WI38 (cell line): ENCODE measurements at regions not wholly inside any gene's neighbourhood (a gene's known extent, or its start where the extent isn't known, plus 50 kb on each side); places are given as distances from the start of the nearest gene placed in this dataset.

Experiments
- H3K4me3 ChIP-seq: 2 replicates; pipeline ENCODE4 v1.5.1; 2011; ENCODE audit warnings: low read depth, mild to moderate bottlenecking, control low read depth, low read length
- TF ChIP-seq, protein P1 (sequence below): IDR thresholded peaks from 2 replicates; pipeline ENCODE4 v1.5.1; 2012; ENCODE audit warnings: low read depth, mild to moderate bottlenecking, control low read depth, low read length

DNA sequence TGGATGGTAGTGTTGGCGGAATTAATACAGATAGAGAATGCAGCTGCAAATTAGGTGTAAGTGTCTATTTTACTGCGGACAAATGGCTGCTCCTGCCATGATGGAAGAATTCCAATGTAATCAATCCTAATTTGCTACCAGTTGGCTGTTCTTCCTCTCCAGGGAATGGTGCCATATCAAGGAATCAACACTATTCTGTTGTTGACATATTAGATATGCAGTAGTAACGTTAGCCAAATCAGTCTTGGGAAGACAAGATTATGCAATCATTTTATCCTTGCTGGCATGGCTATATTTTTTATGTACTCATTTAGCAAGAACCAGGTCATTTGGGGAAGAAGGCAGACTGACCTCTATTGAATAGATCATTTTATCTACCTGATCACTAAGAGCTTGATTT is 271.2 kb upstream of the AGA start:
- TF ChIP-seq, protein P1, sequence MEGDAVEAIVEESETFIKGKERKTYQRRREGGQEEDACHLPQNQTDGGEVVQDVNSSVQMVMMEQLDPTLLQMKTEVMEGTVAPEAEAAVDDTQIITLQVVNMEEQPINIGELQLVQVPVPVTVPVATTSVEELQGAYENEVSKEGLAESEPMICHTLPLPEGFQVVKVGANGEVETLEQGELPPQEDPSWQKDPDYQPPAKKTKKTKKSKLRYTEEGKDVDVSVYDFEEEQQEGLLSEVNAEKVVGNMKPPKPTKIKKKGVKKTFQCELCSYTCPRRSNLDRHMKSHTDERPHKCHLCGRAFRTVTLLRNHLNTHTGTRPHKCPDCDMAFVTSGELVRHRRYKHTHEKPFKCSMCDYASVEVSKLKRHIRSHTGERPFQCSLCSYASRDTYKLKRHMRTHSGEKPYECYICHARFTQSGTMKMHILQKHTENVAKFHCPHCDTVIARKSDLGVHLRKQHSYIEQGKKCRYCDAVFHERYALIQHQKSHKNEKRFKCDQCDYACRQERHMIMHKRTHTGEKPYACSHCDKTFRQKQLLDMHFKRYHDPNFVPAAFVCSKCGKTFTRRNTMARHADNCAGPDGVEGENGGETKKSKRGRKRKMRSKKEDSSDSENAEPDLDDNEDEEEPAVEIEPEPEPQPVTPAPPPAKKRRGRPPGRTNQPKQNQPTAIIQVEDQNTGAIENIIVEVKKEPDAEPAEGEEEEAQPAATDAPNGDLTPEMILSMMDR, result no peak
- no peak overlapping the region for H3K4me3 ChIP-seq

DNA sequence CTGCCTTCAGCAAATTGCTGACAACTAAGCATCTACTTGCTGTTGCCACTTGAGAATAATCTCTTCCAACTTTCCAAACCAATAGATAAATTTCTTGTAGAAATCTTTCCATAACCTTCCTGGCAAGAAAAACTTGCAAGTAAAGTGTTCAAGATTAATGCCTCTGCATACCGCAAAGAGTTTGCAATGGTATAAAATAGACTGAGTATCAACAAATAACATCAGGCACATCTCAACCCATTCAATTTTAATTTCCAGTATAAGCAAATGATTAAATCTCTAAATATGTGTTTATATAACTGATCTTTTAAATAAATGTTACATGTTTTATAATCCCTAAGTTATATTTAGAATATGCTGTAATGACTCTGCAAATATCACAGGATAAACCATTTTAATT is 275.2 kb upstream of the AGA start:
- no peak overlapping the region for H3K4me3 ChIP-seq
- TF ChIP-seq, protein P1, result no peak

DNA sequence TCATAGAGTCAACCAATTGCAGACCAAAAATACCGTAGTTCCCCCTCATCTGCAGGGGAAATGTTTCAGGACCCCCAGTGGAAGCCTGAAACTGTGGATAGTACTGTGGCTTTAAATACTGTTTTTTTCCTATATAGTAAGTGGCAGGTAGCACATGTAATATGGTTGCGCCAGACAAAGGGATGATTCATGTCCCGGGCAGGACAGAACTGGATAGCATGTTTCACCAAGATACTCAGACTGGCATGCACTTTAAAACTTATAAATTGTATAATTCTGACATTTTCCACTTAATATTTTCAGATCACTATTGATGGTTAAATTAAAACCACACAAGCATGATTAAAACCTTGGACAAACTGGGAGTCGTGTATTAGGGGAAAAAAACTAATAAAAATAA is 276.3 kb upstream of the AGA start:
- H3K4me3 ChIP-seq, result no peak overlapping the region
- TF ChIP-seq, protein P1, result no peak

DNA sequence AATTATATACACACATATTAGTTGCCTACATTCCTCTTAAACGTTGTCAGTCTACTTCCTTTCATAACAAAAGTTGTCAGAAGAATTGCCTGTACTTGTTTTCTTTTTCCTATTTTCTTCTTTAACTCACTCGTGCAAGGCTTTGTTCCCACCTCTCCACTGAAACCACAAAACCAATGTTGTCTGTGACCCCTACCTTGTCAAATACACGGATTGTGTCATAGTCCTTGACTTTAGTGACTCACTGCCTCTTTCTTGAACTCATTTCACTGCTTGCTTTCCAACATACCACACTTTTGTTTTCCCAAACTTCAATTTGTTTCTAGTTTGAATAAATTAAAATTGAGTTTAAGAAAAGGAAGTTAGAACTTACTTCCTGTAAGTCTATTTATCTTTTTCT is 283.9 kb upstream of the AGA start:
- TF ChIP-seq, protein P1, result no peak
- no peak overlapping the region for H3K4me3 ChIP-seq

DNA sequence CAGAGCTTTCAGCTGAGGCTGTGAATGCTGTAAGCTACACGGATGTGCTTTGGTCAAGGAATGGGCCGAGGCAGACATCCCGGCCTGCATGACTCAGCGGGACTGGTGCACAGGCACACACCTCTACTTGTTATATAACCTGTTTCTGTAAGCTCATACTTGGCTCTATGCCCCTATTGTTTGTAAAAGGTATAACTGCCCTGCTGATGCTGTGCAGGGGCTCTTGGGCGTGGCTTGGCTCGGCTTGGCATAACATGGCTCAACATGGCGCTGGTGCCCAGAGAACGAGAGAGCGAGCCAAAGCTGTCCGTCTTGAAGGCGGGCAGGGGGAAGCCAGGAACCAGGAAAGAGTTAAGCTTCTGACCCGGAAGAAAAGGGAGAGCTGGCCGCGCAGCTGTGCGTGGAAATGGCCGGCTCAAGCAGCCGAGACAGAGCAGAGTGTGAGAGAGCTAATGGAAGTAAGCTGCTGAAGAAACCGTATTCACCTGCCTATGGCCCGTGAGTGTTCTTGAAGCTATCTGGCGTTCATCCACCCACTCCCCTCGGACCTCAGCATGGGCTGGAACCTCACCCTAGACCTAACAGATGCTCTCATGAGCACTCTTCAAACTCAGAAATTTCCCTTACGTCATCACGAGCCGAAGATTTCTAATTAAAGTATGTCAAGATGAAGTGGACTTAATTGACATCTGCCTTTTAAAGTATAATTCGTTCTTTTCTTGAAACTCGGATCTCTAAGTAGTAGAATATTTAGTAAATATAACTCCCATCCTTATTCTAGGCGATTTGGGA is 286.3 kb upstream of the AGA start:
- TF ChIP-seq, protein P1, result no peak

DNA sequence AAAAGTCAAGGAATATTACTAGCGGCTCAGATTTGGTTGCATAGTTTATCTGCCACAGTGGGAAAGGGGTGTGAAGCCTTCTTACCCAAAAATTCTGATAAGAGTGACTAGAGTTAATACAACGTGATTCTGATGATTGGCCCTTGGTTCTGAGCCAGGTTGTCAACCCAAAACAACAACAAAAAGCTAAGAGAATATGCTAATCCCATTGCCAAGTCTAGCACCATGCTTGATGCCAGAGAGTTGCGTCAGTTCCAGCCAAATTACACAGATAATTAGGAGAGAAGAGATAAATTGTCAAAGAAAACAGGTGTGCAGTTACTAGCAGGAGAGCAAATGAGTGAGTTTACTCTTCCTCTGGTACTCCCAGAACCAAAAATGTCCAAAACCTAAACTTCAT is 287.4 kb upstream of the AGA start:
- TF ChIP-seq, protein P1, result no peak
- no peak overlapping the region for H3K4me3 ChIP-seq

More for the DNA sequence above, 286.3 kb upstream of the AGA start:
- H3K4me3 ChIP-seq, result no peak overlapping the region

DNA sequence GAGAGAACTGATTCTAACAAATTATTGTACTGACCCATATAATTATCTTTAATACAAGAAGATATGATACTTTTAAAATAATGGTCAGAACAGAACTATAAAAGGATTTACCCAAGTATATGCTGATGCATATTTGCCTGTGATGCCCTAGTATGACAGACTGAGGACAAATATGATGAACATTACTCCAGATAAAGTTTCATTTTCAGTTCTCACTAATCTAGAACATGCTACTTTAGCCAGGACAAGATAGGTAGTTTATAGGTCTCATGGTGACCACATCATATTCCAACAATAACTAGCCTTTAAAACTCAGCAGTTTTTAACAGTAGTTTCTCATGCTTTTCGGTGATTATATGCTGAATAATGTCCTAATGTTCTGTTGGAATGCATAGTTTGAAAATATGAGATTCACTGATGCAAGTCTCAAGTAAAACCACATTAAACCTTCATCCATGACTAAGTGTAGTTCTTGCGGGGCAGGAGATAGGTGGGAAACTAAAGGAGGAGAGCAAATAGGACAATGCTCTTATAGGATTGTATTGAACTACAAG is 295.2 kb upstream of the AGA start:
- no peak overlapping the region for H3K4me3 ChIP-seq
- TF ChIP-seq, protein P1, result no peak
